ENCODE measurements at regions not wholly inside any gene's neighbourhood (a gene's known extent, or its start where the extent isn't known, plus 50 kb on each side); places are given as distances from the start of the nearest gene placed in this dataset.

DNA sequence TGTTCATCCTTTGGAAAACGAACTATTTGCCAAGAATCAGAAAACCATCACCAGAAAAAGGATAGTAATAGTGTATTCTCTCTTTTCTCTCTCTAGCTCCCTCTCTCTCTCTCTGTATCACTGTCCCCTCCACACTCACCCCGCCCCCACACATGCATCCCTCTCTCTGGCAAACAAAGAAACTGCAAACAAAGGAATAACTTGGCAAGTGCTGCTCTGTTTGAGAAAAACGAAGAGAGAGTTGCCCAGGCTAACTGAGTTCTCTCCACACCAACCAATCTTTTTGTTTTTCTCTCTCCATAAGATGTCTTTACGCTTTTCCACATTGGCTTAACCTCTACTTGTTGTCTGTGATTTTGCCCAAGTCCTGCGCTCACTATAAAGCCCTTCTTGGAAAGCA lies 316.2 kb downstream of the EPHA4 start:
- Mint-ChIP-seq H3K9me3 (peaks cover 3 to 10% (median 5%) of the 10 kb centered on the region in 7 donors), H3K4me3 (no peak overlapping the region), H3K36me3 (peaks cover 4 to 8% of the 10 kb centered on the region in 2 donors), H3K27me3 (peaks cover 0 to 11% (median 9%) of the 10 kb centered on the region in 3 donors), H3K27ac (no peak overlapping the region), H3K4me1 (no peaks in the 10 kb centered on the region)
- ATAC-seq (ENCODE audit: low read depth in 2 of 2) (no peak), DNase-seq (no peak)

DNA sequence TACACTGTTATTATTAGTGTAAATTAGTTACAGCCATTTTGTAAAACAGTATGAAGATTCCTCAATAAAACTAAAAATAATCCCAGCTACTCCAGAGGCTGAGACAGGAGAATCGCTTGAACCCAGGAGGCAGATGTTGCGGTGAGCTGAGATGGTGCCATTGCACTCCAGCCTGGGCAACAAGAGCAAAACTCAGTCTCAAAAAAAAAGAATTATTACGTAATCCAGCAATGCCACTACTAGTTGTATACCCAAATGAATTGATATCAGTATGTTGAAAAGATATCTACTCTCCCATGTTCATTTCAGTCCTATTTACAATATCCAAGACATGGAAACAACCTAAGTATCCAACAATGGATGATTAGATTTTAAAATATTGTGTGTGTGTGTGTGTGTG lies 313.6 kb downstream of the EPHA4 start:
- Mint-ChIP-seq H3K36me3 (peaks cover 8% of the 10 kb centered on the region in 2 donors), H3K4me3 (no peak overlapping the region), H3K27ac (no peak overlapping the region), H3K27me3 (peaks cover 0 to 19% (median 16%) of the 10 kb centered on the region in 3 donors), H3K4me1 (no peaks in the 10 kb centered on the region), H3K9me3 (peaks cover 3 to 10% (median 5%) of the 10 kb centered on the region in 7 donors)
- DNase-seq (no peak), ATAC-seq (ENCODE audit: low read depth in 2 of 2) (no peak)

DNA sequence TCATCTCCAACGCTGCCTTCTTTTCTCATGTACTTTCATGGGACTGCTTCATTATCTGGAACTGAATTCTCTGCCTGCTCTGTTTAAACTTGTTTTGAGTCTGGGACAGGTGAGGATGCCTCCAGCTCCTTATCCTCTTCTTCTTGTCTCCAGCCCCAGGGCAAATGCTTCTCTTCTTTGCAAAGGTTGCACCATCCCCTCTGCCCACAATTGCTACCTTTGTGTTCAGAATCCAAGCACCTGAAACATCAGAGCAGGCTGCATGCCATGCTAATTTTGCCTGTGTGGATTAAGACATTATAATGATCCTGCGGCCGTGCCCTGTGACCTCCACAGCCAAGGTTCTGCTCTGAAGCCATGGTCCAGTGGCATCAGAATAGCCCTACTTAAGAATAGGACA lies 309.5 kb downstream of the EPHA4 start:
- no peaks in the 10 kb centered on the region for H3K4me1 Mint-ChIP-seq
- H3K27me3 Mint-ChIP-seq, result peaks cover 5 to 11% (median 8%) of the 10 kb centered on the region in 3 donors
- ATAC-seq (ENCODE audit: low read depth in 2 of 2) (no peak), DNase-seq (no peak)
- no peaks in the 10 kb centered on the region for H3K9me3 Mint-ChIP-seq
- H3K27ac Mint-ChIP-seq, result no peak overlapping the region
- peaks cover 0 to 4% of the 10 kb centered on the region in 2 donors for H3K36me3 Mint-ChIP-seq
- no peak overlapping the region for H3K4me3 Mint-ChIP-seq

DNA sequence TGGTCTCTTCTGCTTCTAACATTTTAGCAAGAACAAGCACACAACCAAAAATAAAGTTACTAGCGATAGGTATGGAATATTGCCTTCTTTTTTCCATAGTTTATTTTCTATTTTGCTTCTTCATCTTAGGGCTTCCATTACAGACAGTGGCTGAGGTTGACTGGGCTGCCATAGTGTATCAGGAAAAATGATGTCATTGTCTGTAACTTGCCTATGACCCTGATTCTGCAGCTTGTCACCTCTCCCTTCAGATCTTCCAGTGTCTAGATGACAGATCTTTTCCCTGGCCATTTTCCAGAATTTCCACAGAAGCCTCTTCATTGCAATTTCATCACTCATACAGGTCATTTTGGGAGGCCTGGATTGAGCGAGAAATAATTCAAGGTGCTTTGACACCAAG lies 308.5 kb downstream of the EPHA4 start:
- Mint-ChIP-seq H3K9me3 (peaks cover 0 to 2% (median 0%) of the 10 kb centered on the region in 7 donors), H3K4me3 (no peak overlapping the region), H3K36me3 (peaks cover 0 to 4% of the 10 kb centered on the region in 2 donors), H3K27ac (peak overlapping the region in 1 of 6 donors; percentile 27), H3K27me3 (peaks cover 10 to 15% (median 12%) of the 10 kb centered on the region in 3 donors), H3K4me1 (no peaks in the 10 kb centered on the region)
- ATAC-seq (ENCODE audit: low read depth in 2 of 2), result no peak
- no peak for DNase-seq

DNA sequence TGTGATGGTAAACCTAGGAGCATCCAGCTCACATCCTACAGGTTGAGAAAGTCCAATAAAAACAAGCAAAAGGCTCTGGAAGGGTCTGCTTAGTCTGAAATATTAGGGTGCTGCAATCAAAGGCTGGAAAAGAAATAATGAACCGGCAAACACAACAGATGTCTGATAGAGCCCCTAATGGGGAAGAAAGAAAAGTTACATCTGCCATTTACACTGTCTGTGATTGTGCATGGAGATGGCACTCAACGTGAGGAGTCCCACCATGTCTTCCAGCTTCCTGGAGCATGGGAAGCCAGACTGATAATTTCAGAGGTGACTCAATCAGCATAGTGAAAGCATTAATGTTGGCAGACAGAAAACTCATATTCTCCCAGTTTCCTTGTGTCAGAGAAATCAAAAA lies 307.8 kb downstream of the EPHA4 start:
- Mint-ChIP-seq H3K4me3 (no peak overlapping the region), H3K4me1 (no peaks in the 10 kb centered on the region), H3K36me3 (peaks cover 0 to 4% of the 10 kb centered on the region in 2 donors), H3K27ac (no peak overlapping the region), H3K9me3 (peaks cover 0 to 2% (median 0%) of the 10 kb centered on the region in 7 donors), H3K27me3 (peaks cover 13 to 19% (median 15%) of the 10 kb centered on the region in 3 donors)
- ATAC-seq (ENCODE audit: low read depth in 2 of 2) (no peak), DNase-seq (no peak)

DNA sequence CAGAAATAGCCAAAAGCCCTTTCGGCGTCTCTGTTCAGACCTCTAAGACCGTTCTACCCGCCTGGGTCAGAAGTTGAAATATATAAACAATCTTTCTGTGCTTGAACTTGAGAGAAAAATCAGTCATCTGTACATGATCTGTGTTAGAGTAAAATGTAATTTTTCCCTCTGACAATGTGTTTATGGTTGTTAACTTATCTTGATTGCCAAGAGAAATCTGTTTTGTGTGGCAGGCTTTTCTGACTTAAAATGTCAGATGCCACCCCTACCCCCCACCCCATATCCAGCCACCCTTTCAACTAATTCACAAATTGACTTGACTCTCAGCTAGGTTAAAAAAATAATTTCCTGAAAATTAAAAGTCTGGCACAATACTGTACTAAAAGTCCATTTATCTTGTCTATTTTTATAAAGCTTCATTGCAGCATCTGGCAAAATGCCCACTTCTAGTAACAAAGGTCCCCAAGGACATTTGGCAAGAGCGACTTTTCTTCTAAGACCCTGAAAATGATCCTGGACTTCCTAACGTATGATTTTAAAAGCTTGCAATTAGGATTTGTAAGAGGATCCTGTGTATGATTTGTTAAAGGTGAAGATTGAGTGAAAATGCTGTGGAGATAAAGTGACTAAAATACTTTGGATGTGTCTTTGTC lies 304.2 kb downstream of the EPHA4 start:
- Mint-ChIP-seq H3K36me3 (no peaks in the 10 kb centered on the region), H3K4me1 (no peaks in the 10 kb centered on the region), H3K27ac (no peak overlapping the region), H3K27me3 (peaks cover 17 to 23% (median 19%) of the 10 kb centered on the region in 3 donors), H3K9me3 (peaks cover 0 to 3% (median 0%) of the 10 kb centered on the region in 7 donors), H3K4me3 (no peak overlapping the region)
- DNase-seq (no peak), ATAC-seq (ENCODE audit: low read depth in 2 of 2) (no peak)

DNA sequence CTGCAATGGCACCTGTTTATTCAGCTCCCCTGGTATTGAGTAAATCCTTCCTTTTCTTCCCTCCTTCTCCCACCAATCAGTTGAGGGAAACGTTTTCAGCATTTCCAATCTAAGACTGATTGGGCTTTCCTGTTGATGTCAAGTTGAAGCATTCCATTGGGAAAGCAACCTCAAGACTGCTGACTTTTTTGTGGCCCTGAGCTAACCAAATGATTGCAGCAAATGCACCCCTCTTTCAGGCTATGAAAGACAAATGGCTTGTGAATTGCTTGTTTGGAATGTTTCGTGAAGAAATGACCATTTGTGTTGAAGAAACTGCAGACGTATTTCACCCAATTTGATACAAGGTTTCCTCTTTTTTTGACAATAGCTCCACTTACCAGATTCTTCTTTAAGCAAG lies 303.5 kb downstream of the EPHA4 start:
- Mint-ChIP-seq H3K36me3 (no peaks in the 10 kb centered on the region), H3K9me3 (peaks cover 0 to 3% (median 0%) of the 10 kb centered on the region in 7 donors), H3K27ac (no peak overlapping the region), H3K27me3 (peaks cover 17 to 23% (median 17%) of the 10 kb centered on the region in 3 donors), H3K4me3 (no peak overlapping the region), H3K4me1 (no peaks in the 10 kb centered on the region)
- no peak for ATAC-seq (ENCODE audit: low read depth in 2 of 2)
- no peak for DNase-seq

DNA sequence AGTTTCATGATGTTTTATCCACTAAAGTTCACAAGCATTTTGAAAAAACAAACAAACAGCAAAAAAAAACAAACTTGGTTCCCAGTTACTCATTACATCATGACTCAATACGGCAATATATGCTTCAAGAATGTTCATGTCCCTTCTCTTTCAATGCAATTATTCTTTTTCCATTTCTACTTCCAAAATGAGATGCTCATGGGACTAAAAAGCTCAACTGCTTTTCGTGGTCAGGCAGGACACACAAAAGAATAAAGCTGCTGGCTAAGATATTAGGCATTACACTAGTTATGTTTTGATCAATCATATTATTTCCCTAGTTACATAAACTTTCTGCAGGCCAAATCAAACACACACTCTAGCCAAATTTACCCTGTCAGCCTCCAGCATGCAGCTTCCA lies 301.3 kb downstream of the EPHA4 start:
- peaks cover 17 to 23% (median 17%) of the 10 kb centered on the region in 3 donors for H3K27me3 Mint-ChIP-seq

DNA sequence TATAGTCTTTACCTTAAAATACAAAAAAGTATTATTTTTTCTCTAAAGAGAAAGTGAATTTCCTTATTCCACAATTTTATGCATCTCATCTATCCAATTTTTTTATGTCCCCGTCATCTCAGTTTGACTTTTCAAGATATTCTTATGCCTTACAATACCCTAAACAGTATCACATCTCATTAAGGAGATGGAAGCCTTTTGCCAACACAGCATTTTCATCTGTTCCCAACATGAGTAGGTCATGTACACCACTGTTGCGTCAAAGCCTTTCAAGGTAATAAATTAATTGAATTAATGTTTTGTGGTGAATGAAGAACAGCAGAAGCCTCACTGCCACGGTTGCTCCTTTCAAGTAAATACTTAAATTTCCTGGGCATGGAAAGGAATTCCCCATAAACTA lies 299.4 kb downstream of the EPHA4 start:
- Mint-ChIP-seq H3K4me1 (no peaks in the 10 kb centered on the region), H3K27ac (no peak overlapping the region), H3K36me3 (no peaks in the 10 kb centered on the region), H3K4me3 (no peak overlapping the region), H3K27me3 (peaks cover 17% of the 10 kb centered on the region in 3 donors), H3K9me3 (peaks cover 0 to 3% (median 0%) of the 10 kb centered on the region in 7 donors)
- ATAC-seq (ENCODE audit: low read depth in 2 of 2), result no peak
- DNase-seq, result no peak

More for the DNA sequence above, 301.3 kb downstream of the EPHA4 start:
- DNase-seq, result no peak
- Mint-ChIP-seq H3K9me3 (peaks cover 0 to 3% (median 0%) of the 10 kb centered on the region in 7 donors), H3K4me1 (no peaks in the 10 kb centered on the region), H3K36me3 (no peaks in the 10 kb centered on the region), H3K4me3 (no peak overlapping the region), H3K27ac (no peak overlapping the region)
- no peak for ATAC-seq (ENCODE audit: low read depth in 2 of 2)

DNA sequence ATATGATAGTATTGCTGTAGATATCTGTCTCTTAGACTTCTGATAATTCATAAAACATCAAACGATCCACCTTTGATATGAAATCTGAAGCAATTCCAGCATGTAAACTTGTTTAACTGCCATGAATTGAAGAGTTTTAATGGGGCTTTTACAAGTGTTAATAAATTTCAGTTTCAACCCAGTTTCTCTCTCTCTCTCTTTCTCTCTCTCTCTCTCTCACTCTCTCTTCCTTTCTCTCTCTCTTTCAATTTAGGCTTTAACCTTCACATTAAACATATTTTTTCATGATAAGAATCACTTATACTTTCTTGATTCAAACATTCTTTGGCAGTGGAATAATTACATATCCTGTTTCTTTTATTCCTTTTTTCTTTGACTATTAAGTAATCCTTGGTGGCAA lies 296.1 kb downstream of the EPHA4 start:
- no peak for ATAC-seq (ENCODE audit: low read depth in 2 of 2)
- H3K4me3 Mint-ChIP-seq, result no peak overlapping the region
- peaks cover 0 to 3% (median 0%) of the 10 kb centered on the region in 7 donors for H3K9me3 Mint-ChIP-seq
- no peaks in the 10 kb centered on the region for H3K36me3 Mint-ChIP-seq
- no peak overlapping the region for H3K27ac Mint-ChIP-seq
- H3K27me3 Mint-ChIP-seq, result peaks cover 4 to 6% (median 5%) of the 10 kb centered on the region in 3 donors
- H3K4me1 Mint-ChIP-seq, result no peaks in the 10 kb centered on the region
- no peak for DNase-seq

DNA sequence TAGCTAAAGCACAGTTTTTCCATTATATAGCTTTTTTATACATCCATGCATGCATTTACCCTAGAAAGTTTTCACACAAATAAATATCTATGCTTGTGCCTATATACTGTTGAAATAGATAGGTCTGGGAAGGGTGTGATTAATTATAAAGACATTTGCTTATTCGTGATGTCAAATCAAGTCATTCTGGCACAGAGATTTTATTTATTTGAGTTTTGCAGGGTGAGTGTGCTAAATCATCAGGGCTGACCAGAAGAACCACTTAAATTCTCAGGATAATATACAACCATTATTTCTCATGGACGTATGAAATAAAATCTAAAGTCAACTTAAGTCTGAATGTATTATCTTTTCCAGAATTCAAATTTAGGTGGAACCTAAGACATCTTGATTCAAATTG lies 295.5 kb downstream of the EPHA4 start:
- ATAC-seq (ENCODE audit: low read depth in 2 of 2) (no peak), DNase-seq (no peak)
- no peaks in the 10 kb centered on the region for H3K4me1 Mint-ChIP-seq
- peak overlapping the region in 1 of 6 donors; percentile 25 for H3K27ac Mint-ChIP-seq
- H3K9me3 Mint-ChIP-seq, result no peaks in the 10 kb centered on the region
- H3K4me3 Mint-ChIP-seq, result no peak overlapping the region
- no peaks in the 10 kb centered on the region for H3K36me3 Mint-ChIP-seq
- H3K27me3 Mint-ChIP-seq, result peaks cover 0 to 3% (median 0%) of the 10 kb centered on the region in 3 donors

DNA sequence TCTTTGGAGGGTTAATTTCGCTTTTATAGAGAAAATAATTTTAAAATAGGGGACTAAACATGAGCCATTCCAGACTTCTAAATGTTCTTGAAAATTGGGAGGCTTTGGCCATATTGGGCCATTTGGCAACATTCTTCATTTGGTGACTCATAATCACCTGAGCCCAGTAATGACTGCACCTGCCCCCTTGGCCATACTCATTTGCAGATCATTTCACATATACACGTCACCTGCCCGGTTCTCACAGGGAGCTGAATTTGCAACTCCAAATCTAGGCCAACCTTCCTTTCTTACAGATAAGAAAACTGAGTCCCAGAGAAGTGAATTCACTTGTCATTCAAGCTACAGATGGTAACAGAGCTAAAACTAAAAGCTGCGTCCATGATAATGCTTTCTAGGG lies 289.7 kb downstream of the EPHA4 start:
- Mint-ChIP-seq H3K36me3 (no peaks in the 10 kb centered on the region), H3K4me1 (peaks cover 0 to 4% (median 0%) of the 10 kb centered on the region in 3 donors), H3K27me3 (peaks cover 0 to 7% (median 0%) of the 10 kb centered on the region in 3 donors), H3K4me3 (no peak overlapping the region), H3K27ac (no peak overlapping the region), H3K9me3 (no peaks in the 10 kb centered on the region)
- DNase-seq, result no peak
- ATAC-seq (ENCODE audit: low read depth in 2 of 2), result no peak

DNA sequence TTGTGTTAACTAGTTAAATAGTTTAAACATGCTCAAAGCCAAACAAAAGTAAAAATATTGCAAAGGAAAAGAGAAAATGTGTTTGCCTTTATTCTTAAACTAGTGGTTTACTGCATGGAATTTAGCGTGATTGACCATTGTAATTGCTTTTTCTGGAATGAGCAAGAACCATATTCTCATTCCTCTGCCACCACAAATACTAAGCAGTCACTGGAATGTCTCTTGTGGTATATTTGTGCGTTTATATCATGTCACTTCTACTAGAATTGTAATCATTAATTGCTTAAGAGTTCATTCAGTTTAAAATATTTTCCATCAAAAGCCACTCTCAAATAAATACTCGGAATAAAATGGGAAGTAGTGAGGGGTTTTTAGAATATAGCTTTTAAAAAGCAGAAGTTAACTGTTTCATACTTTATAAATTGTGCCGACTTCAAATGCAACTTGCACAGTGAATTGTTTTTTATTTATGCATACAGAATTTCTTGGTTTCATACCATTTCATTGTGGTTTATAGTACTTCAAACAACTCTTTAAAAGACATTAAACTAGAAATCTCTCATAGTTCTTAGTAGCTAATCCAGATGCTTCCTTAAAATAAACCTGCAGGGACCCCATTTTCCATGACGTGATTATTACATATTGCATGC lies 288.1 kb downstream of the EPHA4 start:
- Mint-ChIP-seq H3K4me3 (no peak overlapping the region), H3K9me3 (no peaks in the 10 kb centered on the region), H3K27ac (no peak overlapping the region), H3K36me3 (no peaks in the 10 kb centered on the region), H3K4me1 (peaks cover 0 to 4% (median 0%) of the 10 kb centered on the region in 3 donors), H3K27me3 (peaks cover 0 to 7% (median 0%) of the 10 kb centered on the region in 3 donors)
- no peak for DNase-seq
- no peak for ATAC-seq (ENCODE audit: low read depth in 2 of 2)

DNA sequence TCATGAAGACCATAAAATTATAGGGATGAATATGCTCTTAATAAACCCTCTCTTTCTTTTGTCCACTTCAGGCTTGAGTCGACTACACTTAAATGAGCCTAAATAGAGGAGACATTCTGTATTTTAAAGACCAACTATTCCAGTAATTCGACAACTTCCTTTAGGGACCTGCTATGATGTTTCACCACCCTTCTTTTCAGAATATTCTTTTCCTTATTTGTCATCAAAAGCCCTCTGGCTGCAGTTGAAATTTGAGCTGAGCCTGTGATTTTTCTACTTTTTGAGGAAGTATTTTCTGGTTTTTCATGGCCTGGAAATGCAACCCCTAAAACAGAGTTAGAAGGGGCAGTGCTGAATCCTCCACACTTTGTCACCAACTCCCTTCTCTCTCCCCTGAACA lies 287.0 kb downstream of the EPHA4 start:
- Mint-ChIP-seq H3K4me3 (no peak overlapping the region), H3K4me1 (peaks cover 0 to 4% (median 0%) of the 10 kb centered on the region in 3 donors), H3K27ac (no peak overlapping the region), H3K9me3 (no peaks in the 10 kb centered on the region), H3K27me3 (peaks cover 0 to 7% (median 0%) of the 10 kb centered on the region in 3 donors), H3K36me3 (no peaks in the 10 kb centered on the region)
- no peak for ATAC-seq (ENCODE audit: low read depth in 2 of 2)
- no peak for DNase-seq

Data from naive B cell (primary cell).